Heart left ventricle (tissue), 16 donors: ENCODE measurements at regions not wholly inside any gene's neighbourhood (a gene's known extent, or its start where the extent isn't known, plus 50 kb on each side); places are given as distances from the start of the nearest gene placed in this dataset.
A peak's percentile ranks its signal among the peaks of the same experiment; 100 is the strongest.

Experiments used
- ATAC-seq, 4 donors: fragments of 200-7000 bp; cut with Tn5 transposase; one replicate each; pipeline ENCODE4 v1.9.1; 2020 to 2022; ENCODE audit warnings: moderate library complexity in 4 of 4, mild to moderate bottlenecking in 3 of 4, moderate number of reproducible peaks in 1 of 4
- DNase-seq, 5 donors: peaks; one replicate each; pipeline ENCODE4 v3.0.0-alpha.2; 2020
- H3K27ac ChIP-seq, 12 donors: fragments of 200-600 bp; sonication (generic) in 4 of 12; one replicate each; pipeline versions ENCODE4 v1.5.0 to v1.8.0; 2016 to 2022; ENCODE audit warnings: mild to moderate bottlenecking in 2 of 12
- H3K27me3 ChIP-seq, 9 donors: fragments of 200-600 bp; sonication (generic) in 2 of 9; one replicate each; pipeline versions ENCODE4 v1.5.1 to v1.8.0; 2016 to 2022; ENCODE audit warnings: mild to moderate bottlenecking in 3 of 9
- H3K36me3 ChIP-seq, 9 donors: fragments of 200-600 bp; sonication (generic) in 2 of 9; one replicate each; pipeline versions ENCODE4 v1.5.0 to v1.8.0; 2018 to 2022; ENCODE audit warnings: mild to moderate bottlenecking in 2 of 9
- H3K4me1 ChIP-seq, 12 donors: fragments of 200-600 bp; sonication (generic) in 4 of 12; one replicate each; pipeline versions ENCODE4 v1.5.0 to v1.8.0; 2016 to 2022; ENCODE audit warnings: mild to moderate bottlenecking in 3 of 12
- H3K4me3 ChIP-seq, 12 donors: fragments of 200-600 bp; sonication (generic) in 4 of 12; one replicate each; pipeline versions ENCODE4 v1.5.0 to v1.8.0; 2017 to 2022; ENCODE audit warnings: mild to moderate bottlenecking in 9 of 12, moderate library complexity in 4 of 12
- H3K9me3 ChIP-seq, 12 donors: fragments of 200-600 bp; sonication (generic) in 4 of 12; one replicate each; pipeline versions ENCODE4 v1.5.0 to v1.8.0; 2016 to 2022; ENCODE audit warnings: mild to moderate bottlenecking in 1 of 12
- CTCF ChIP-seq, 12 donors: fragments of 200-600 bp; sonication (generic) in 4 of 12; IDR thresholded peaks; one replicate each; pipeline versions ENCODE4 v1.5.0 to v1.8.0; 2018 to 2022; ENCODE audit warnings: antibody characterized with exemption in 12 of 12, mild to moderate bottlenecking in 5 of 12
- POLR2A ChIP-seq, 2 donors: fragments of 450-650 bp; IDR thresholded peaks; one replicate each; pipeline ENCODE4 v1.6.1; 2017; ENCODE audit warnings: antibody characterized with exemption in 2 of 2, mild to moderate bottlenecking in 2 of 2, moderate library complexity in 2 of 2
- WGBS, 4 donors: extraction: QIAGEN DNeasy Blood & Tissue Kit in 2 of 4; methylation state at CpG; one replicate each; pipeline versions ENCODE4 v1.1.5 to v1.1.7; 2013 to 2018; 5-methylcytosine and 5-hydroxymethylcytosine counted together
- intact Hi-C, 10 donors: fragments of 100-400 bp; cut with DNase I; formaldehyde crosslinking; loops; one replicate each; pipeline versions ENCODE4 v1.11.1 to v1.14.2; 2022
- donor health status: ischemic (EF 13 %, LVEDD 7.1; RV severe dilation, severe dysfunction).
- donor health status: healthy with polysubstance abuse.
- donor health status: DM: no; HTN: yes; CAD: no.
- donor health status: DM: no; HTN: no; CAD: no.
- donor health status: ischemic (EF 25% LVEDD 6.9; RV normal size, moderate dysfunction).
- donor health status: ischemic (EF 25% LVEDD 5.7; RV mildly dilated, moderate dysfunction).
- donor health status: healthy.
- donor health status: DM: yes; HTN: yes; CAD: no.
- donor health status: ischemic (EF 35%, LVEDD 5.7; RV mildly dilated, moderate dysfunction).
- donor health status: nonischemic (EF 11% LVEDD 7.7; RV severe dilation, severe dysfunction).
- donor health status: DM: yes; HTN: yes; CAD: no.
- donor health status: PGD.
- donor health status: ischemic (EF 29% LVEDD 5.4; RV normal size, mild dysfunction).
- donor health status: nonischemic (EF 23%, LVEDD 6.1; RV moderate dilation, normal function).

DNA sequence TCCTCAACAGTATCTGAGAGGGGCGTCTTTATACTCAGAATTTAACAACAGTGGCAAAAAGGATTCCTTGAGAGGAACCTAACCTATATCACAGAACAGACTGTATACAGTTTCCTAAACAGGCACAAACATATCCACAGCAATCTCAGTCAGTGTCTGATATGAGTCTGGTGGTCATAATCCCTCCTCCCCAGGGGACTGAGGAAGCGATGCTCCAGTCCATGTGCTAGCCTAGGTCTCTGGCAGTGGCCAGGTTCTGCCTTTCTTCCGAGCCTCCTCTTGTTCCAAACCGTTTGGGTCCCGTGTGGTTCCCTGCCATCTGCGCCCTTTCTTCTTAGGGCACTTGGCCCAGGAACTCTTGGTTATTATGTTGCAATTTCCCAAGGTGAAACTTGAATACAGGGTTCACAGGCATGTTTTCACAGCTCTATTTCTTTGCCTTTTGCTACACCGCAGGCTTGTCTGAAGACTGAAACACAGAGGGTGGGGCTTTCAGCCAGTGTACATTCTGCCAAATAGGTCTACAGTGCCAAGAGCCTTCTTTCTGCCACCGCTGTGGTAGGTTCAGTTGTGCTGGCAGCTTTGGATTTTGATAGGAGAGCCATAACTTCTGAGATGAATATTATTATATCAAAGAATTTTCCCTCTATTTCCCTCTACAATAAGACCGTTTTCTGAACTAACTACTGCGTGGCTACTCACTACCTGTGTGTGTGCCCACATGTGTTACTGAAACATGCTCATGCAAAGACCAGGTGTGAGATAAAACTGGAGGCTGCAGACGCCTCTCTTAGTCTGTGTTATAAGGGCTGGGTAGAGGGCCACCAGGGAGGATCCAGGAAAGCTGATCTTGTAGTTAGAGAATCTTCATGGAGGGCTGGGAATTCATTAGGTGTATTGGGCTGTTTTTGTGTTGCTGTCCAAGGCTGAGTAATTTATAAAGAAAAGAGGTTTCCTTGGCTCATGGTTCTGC, 75.0 kb upstream of the HAAO start:
- peak overlapping the region; percentile 73 to 92 (median 82) for H3K27ac ChIP-seq
- no peak overlapping the region for H3K4me3 ChIP-seq
- H3K9me3 ChIP-seq = peaks cover 0 to 22% (median 8%) of the 10 kb centered on the region in 12 donors
- intact Hi-C loops = loop anchor here in 5 of 10 donors (2.0 to 10.0 kb wide), 5 partner anchors 40 to 247 kb away; no protein-coding TSS in a partner anchor
- peaks cover 0 to 34% (median 23%) of the 10 kb centered on the region in 12 donors for H3K4me1 ChIP-seq
- TF ChIP-seq CTCF (IDR thresholded peaks at IDR 0.05) (no peak), POLR2A (IDR thresholded peaks at IDR 0.05) (no peak)
- DNase-seq (no peak), ATAC-seq (no peak)
- no peaks in the 10 kb centered on the region for H3K27me3 ChIP-seq
- no peaks in the 10 kb centered on the region for H3K36me3 ChIP-seq
- WGBS, 4 donors = 74 to 85% (median 82%) methylated on average over 11 of the region's 11 CpGs

DNA sequence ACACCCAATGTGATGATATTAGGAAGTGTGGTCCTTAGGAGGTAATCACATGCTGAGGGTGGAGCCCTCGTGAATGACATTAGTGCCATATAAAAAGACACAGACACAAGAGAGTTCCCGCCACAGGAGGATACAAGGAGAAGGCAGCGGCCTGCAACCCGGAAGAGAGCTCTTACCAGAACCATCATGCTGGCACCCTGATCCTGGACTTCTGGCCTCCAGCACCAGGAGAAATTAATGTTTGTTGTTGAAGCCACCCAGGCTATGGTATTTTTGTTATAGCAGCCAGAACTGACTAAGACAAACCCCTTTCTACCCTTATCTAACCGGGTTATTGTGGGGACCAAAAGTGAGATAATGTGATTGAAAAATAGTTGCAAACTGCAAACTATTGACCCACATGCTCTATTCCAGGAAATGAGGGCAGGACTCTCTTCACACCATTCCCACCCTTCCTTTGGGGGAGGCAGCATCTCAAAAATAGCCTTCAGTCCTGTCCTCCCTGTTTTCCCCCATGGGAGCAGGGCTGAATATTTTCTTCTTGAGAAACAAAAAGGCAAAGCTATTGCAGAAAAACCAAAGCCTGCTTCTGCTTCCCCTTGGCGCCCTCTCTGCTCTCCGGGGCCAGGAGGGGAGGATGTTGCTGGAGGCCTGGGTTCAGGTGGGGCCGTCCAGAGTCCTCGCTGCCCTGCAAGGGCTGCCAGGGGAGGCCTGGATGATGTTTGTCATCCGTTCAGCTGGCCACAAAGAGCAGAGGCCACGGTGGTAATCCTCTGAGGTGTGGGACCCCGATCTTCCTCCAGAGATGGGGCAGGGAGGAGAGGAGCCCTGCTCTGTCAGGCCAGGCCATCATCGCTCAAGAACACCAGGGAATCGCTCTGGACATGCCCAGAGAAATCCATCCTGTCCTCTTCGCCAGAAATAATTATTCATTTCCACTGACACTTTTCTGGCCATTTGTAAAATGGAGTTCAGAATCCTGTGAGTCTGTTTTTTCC, 73.8 kb upstream of the HAAO start:
- no peaks in the 10 kb centered on the region for H3K36me3 ChIP-seq
- no peaks in the 10 kb centered on the region for H3K27me3 ChIP-seq
- no peak for TF ChIP-seq POLR2A (IDR thresholded peaks at IDR 0.05)
- TF ChIP-seq CTCF (IDR thresholded peaks at IDR 0.05) = no peak
- intact Hi-C loops = loop anchor here in 5 of 10 donors (2.0 to 10.0 kb wide), 5 partner anchors 41 to 249 kb away; no protein-coding TSS in a partner anchor
- DNase-seq = peak in 4 of 5 donors; percentile 47 to 74 (median 68)
- no peak overlapping the region for H3K4me3 ChIP-seq
- peaks cover 0 to 30% (median 20%) of the 10 kb centered on the region in 12 donors for H3K4me1 ChIP-seq
- H3K9me3 ChIP-seq = peaks cover 0 to 22% (median 8%) of the 10 kb centered on the region in 12 donors
- peak; percentile 67 to 84 (median 74) for ATAC-seq
- peak overlapping the region; percentile 73 to 92 (median 82) for H3K27ac ChIP-seq
- WGBS, 4 donors = 55 to 58% (median 57%) methylated on average over 14 to 15 of the region's 15 CpGs

- H3K4me3 ChIP-seq = no peak overlapping the region
- DNase-seq (no peak), ATAC-seq (no peak)
- WGBS, 4 donors = 92 to 99% (median 94%) methylated on average over 8 of the region's 8 CpGs
- H3K36me3 ChIP-seq = no peaks in the 10 kb centered on the region
- peaks cover 0 to 35% (median 20%) of the 10 kb centered on the region in 12 donors for H3K4me1 ChIP-seq
- H3K27me3 ChIP-seq = no peaks in the 10 kb centered on the region
- intact Hi-C loops = loop anchor here in 5 of 10 donors (5.0 to 10.0 kb wide), 6 partner anchors 43 to 250 kb away; no protein-coding TSS in a partner anchor
- TF ChIP-seq POLR2A (IDR thresholded peaks at IDR 0.05) = no peak
- TF ChIP-seq CTCF (IDR thresholded peaks at IDR 0.05) = no peak
- H3K9me3 ChIP-seq = peaks cover 0 to 22% (median 8%) of the 10 kb centered on the region in 12 donors
- H3K27ac ChIP-seq = peak overlapping the region in 3 of 12 donors; percentile 86 to 89 (median 89)
These were observed 72.4 kb upstream of the HAAO start for GRCh38 chr2:42864641-42865280.
